ENCODE measurements at regions not wholly inside any gene's neighbourhood (a gene's known extent, or its start where the extent isn't known, plus 50 kb on each side); places are given as distances from the start of the nearest gene placed in this dataset.

DNA sequence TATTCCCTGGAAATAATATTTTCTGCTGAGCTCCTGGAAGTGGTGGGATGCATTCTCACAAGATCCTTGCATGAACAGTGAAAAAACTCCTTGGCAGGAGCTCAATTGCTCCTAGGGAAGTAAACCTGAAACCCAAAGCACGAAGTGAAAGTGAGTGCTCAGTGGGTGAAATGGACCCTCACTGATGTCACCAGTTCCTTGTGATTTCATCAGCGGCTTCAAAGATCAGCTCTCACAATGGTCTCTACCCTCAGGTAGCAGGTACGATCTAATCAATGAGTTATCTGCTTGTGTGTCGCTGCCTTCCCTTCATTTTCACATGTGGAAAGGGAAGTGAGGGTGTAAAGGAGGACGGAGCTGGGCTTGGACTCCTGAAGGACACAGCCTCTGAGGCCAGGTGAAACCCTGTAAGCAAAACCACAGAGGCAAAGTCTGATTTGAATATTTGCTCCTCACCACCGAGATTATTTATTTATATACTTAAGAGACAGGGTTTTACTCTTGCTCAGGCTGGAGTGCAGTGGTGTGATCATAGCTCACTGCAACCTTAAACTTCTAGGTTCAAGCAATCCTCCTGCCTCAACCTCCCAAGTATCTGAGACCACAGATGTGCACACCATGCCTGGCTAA is 255.4 kb upstream of the LYZL1 start:
- H3K4me2 ChIP-seq (ENCODE audit: extremely low read depth, insufficient read depth, low read length) = no peak overlapping the region
- H3K27ac ChIP-seq (ENCODE audit: insufficient read depth, low read length) = no peak overlapping the region
- H3K36me3 ChIP-seq (ENCODE audit: control insufficient read depth, insufficient read depth, low read length) = no peaks in the 10 kb centered on the region
- no peaks in the 10 kb centered on the region for H3K27me3 ChIP-seq (ENCODE audit: control insufficient read depth, insufficient read depth, low read length)
- H4K20me1 ChIP-seq (ENCODE audit: control insufficient read depth, extremely low read depth, insufficient read depth, low read length) = no peaks in the 10 kb centered on the region
- H2AFZ ChIP-seq (ENCODE audit: low read length) = no peak overlapping the region
- H3K4me1 ChIP-seq (ENCODE audit: control insufficient read depth, extremely low read depth, insufficient read depth, low read length) = no peaks in the 10 kb centered on the region
- no peak for TF ChIP-seq EZH2 (IDR thresholded peaks at IDR 0.05; ENCODE audit: low read length, missing control alignments)
- TF ChIP-seq, protein P1, sequence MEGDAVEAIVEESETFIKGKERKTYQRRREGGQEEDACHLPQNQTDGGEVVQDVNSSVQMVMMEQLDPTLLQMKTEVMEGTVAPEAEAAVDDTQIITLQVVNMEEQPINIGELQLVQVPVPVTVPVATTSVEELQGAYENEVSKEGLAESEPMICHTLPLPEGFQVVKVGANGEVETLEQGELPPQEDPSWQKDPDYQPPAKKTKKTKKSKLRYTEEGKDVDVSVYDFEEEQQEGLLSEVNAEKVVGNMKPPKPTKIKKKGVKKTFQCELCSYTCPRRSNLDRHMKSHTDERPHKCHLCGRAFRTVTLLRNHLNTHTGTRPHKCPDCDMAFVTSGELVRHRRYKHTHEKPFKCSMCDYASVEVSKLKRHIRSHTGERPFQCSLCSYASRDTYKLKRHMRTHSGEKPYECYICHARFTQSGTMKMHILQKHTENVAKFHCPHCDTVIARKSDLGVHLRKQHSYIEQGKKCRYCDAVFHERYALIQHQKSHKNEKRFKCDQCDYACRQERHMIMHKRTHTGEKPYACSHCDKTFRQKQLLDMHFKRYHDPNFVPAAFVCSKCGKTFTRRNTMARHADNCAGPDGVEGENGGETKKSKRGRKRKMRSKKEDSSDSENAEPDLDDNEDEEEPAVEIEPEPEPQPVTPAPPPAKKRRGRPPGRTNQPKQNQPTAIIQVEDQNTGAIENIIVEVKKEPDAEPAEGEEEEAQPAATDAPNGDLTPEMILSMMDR (conservative IDR thresholded peaks at IDR 0.05 in 1 of 2, IDR thresholded peaks at IDR 0.05 in 1 of 2; ENCODE audit: low read depth in 1 of 2, low read length in 2 of 2) = no peak
- H3K79me2 ChIP-seq (ENCODE audit: control insufficient read depth, insufficient read depth, low read length) = no peaks in the 10 kb centered on the region
- no peak overlapping the region for H3K4me3 ChIP-seq (replicated peaks in 1 of 4; ENCODE audit: control extremely low read depth in 1 of 4, insufficient read depth in 1 of 4, low read depth in 3 of 4, low read length in 4 of 4)
- DNase-seq (ENCODE audit: low read depth in 2 of 2) = no peak
- H3K9ac ChIP-seq (ENCODE audit: insufficient read depth, low read length) = no peak overlapping the region
- H3K9me3 ChIP-seq (ENCODE audit: control insufficient read depth, insufficient read depth, low read depth, low read length) = no peaks in the 10 kb centered on the region

- Histone ChIP-seq H3K27me3 (ENCODE audit: control insufficient read depth, insufficient read depth, low read length) (no peaks in the 10 kb centered on the region), H3K9ac (ENCODE audit: insufficient read depth, low read length) (no peak overlapping the region), H3K9me3 (ENCODE audit: control insufficient read depth, insufficient read depth, low read depth, low read length) (no peaks in the 10 kb centered on the region), H3K36me3 (ENCODE audit: control insufficient read depth, insufficient read depth, low read length) (no peaks in the 10 kb centered on the region), H3K79me2 (ENCODE audit: control insufficient read depth, insufficient read depth, low read length) (no peaks in the 10 kb centered on the region), H3K4me3 (replicated peaks in 1 of 4; ENCODE audit: control extremely low read depth in 1 of 4, insufficient read depth in 1 of 4, low read depth in 3 of 4, low read length in 4 of 4) (no peak overlapping the region), H2AFZ (ENCODE audit: low read length) (no peak overlapping the region), H3K4me1 (ENCODE audit: control insufficient read depth, extremely low read depth, insufficient read depth, low read length) (peaks cover 6% of the 10 kb centered on the region), H3K4me2 (ENCODE audit: extremely low read depth, insufficient read depth, low read length) (no peak overlapping the region), H4K20me1 (ENCODE audit: control insufficient read depth, extremely low read depth, insufficient read depth, low read length) (no peaks in the 10 kb centered on the region), H3K27ac (ENCODE audit: insufficient read depth, low read length) (no peak overlapping the region)
- TF ChIP-seq, protein P1 (conservative IDR thresholded peaks at IDR 0.05 in 1 of 2, IDR thresholded peaks at IDR 0.05 in 1 of 2; ENCODE audit: low read depth in 1 of 2, low read length in 2 of 2) = no peak
- no peak for TF ChIP-seq EZH2 (IDR thresholded peaks at IDR 0.05; ENCODE audit: low read length, missing control alignments)
- DNase-seq (ENCODE audit: low read depth in 2 of 2) = no peak
Measured at GRCh38 chr10:29034592-29034991, 254.3 kb upstream of the LYZL1 start.

DNA sequence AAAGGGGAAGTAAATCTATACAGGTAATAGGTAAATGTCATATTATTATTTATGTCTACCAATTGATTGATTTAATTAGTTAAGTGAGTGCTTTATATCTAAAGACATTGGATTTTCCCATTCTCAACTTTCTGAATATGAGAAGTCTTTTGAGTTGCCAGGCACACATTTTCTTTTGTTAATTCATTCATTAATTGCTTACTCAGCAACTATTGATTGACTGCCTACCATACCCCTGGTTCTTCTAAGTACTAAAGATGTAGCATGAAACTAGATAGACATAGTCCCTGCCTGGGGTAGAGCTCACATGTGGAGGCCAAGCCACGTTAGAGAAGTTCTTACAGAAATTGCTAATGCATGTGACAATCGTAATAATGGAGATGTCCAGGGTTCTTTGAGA is 253.1 kb upstream of the LYZL1 start:
- no peaks in the 10 kb centered on the region for H4K20me1 ChIP-seq (ENCODE audit: control insufficient read depth, extremely low read depth, insufficient read depth, low read length)
- no peak overlapping the region for H2AFZ ChIP-seq (ENCODE audit: low read length)
- no peak overlapping the region for H3K4me2 ChIP-seq (ENCODE audit: extremely low read depth, insufficient read depth, low read length)
- no peaks in the 10 kb centered on the region for H3K9me3 ChIP-seq (ENCODE audit: control insufficient read depth, insufficient read depth, low read depth, low read length)
- H3K9ac ChIP-seq (ENCODE audit: insufficient read depth, low read length) = no peak overlapping the region
- no peak overlapping the region for H3K27ac ChIP-seq (ENCODE audit: insufficient read depth, low read length)
- H3K27me3 ChIP-seq (ENCODE audit: control insufficient read depth, insufficient read depth, low read length) = no peaks in the 10 kb centered on the region
- no peaks in the 10 kb centered on the region for H3K36me3 ChIP-seq (ENCODE audit: control insufficient read depth, insufficient read depth, low read length)
- no peak for DNase-seq (ENCODE audit: low read depth in 2 of 2)
- H3K79me2 ChIP-seq (ENCODE audit: control insufficient read depth, insufficient read depth, low read length) = no peaks in the 10 kb centered on the region
- TF ChIP-seq, protein P1 (conservative IDR thresholded peaks at IDR 0.05 in 1 of 2, IDR thresholded peaks at IDR 0.05 in 1 of 2; ENCODE audit: low read depth in 1 of 2, low read length in 2 of 2) = no peak
- TF ChIP-seq EZH2 (IDR thresholded peaks at IDR 0.05; ENCODE audit: low read length, missing control alignments) = no peak
- H3K4me3 ChIP-seq (replicated peaks in 1 of 4; ENCODE audit: control extremely low read depth in 1 of 4, insufficient read depth in 1 of 4, low read depth in 3 of 4, low read length in 4 of 4) = no peak overlapping the region
- peaks cover 12% of the 10 kb centered on the region for H3K4me1 ChIP-seq (ENCODE audit: control insufficient read depth, extremely low read depth, insufficient read depth, low read length)

All from fibroblast of lung (primary cell).